ENCODE measurements at regions not wholly inside any gene's neighbourhood (a gene's known extent, or its start where the extent isn't known, plus 50 kb on each side); places are given as distances from the start of the nearest gene placed in this dataset.
A peak's percentile ranks its signal among the peaks of the same experiment; 100 is the strongest.

- no peak for TF ChIP-seq CTCF (IDR thresholded peaks at IDR 0.05)
These were observed 212.4 kb upstream of the USP25 start for GRCh38 chr21:15517394-15517793.

DNA sequence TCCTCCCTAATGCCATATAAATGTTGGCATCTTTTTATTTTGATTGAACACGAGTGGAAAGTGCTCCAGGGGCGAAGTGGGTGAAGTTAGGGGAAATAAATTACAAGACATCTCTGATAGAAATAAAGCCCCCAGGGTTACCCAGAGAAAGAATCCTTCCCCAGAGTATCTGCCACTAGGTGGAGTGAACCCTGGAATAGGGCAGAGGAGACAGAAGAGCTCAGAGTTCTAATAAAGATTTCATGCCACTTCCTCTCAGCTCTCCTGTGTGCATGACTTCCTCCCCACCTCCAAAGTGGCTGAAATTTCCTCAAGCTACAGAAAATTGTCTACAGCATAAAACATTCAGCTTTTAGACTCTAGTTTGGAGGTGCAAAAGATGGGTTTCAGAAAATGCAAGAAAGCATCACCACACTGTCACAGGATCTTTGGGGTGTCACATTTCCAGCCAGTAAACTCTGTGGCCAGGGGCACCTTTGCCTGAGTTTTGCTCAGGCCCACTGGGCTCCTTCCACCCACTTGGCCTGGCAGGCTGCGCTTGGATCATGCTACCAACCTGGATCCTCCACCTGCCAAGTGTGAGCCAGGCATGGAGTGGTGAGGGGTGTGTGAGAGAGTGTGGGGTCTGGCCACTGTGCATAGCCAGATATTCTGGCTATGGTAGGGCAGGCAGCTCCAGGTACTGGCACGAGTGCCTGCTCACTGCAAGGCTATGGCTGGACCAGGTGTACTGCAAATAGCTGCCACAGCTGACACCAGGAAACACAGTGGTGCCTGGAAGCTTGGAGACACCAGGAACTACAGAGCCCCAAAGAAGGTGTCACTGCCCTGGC, 208.8 kb upstream of the USP25 start:
- DNase-seq = no peak
- H3K4me3 Mint-ChIP-seq = no peak overlapping the region
- H3K27ac Mint-ChIP-seq = no peak overlapping the region
- H3K36me3 Mint-ChIP-seq (ENCODE audit: low read depth) = no peaks in the 10 kb centered on the region
- no peaks in the 10 kb centered on the region for H3K4me1 Mint-ChIP-seq
- H3K27me3 Mint-ChIP-seq (ENCODE audit: low read depth, poor library complexity) = peaks cover 2% of the 10 kb centered on the region
- peak; percentile 34 for TF ChIP-seq CTCF (IDR thresholded peaks at IDR 0.05)
- no peaks in the 10 kb centered on the region for H3K9me3 Mint-ChIP-seq

More at GRCh38 chr21:15517394-15517793, 212.4 kb upstream of the USP25 start:
- Mint-ChIP-seq H3K27me3 (ENCODE audit: low read depth, poor library complexity) (peaks cover 2% of the 10 kb centered on the region), H3K27ac (no peak overlapping the region), H3K9me3 (no peaks in the 10 kb centered on the region), H3K36me3 (ENCODE audit: low read depth) (no peaks in the 10 kb centered on the region), H3K4me1 (no peaks in the 10 kb centered on the region), H3K4me3 (no peak overlapping the region)
- DNase-seq = no peak

- Mint-ChIP-seq H3K27ac (no peak overlapping the region), H3K27me3 (ENCODE audit: low read depth, poor library complexity) (peaks cover 2% of the 10 kb centered on the region), H3K9me3 (no peaks in the 10 kb centered on the region), H3K36me3 (ENCODE audit: low read depth) (no peaks in the 10 kb centered on the region), H3K4me3 (no peak overlapping the region), H3K4me1 (no peaks in the 10 kb centered on the region)
- DNase-seq = no peak
- TF ChIP-seq CTCF (IDR thresholded peaks at IDR 0.05) = no peak
These were observed 208.2 kb upstream of the USP25 start for GRCh38 chr21:15521644-15522001.

DNA sequence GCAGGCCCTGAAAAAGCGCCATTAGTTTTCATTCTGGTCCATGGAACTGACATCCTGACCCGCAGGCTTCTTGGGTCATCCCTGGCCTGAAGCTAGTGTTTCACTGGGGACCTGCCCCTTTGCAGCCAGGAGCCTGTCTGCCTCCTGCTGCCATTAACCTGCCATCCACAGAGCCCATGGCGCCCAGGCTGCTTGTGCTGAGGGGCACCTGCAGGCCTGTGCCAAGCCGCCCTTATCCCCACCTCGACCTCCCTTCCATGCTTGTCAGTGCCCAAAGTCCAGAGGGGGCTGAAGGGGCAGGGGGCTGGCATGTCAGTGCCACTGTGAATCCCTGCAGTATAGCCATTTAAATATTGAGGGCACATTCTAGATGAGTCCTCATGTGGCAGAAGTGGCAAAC, 207.6 kb upstream of the USP25 start:
- Mint-ChIP-seq H3K27me3 (ENCODE audit: low read depth, poor library complexity) (peaks cover 2% of the 10 kb centered on the region), H3K9me3 (no peaks in the 10 kb centered on the region), H3K27ac (no peak overlapping the region), H3K4me1 (no peaks in the 10 kb centered on the region), H3K36me3 (ENCODE audit: low read depth) (no peaks in the 10 kb centered on the region), H3K4me3 (no peak overlapping the region)
- DNase-seq = no peak
- TF ChIP-seq CTCF (IDR thresholded peaks at IDR 0.05) = no peak

DNA sequence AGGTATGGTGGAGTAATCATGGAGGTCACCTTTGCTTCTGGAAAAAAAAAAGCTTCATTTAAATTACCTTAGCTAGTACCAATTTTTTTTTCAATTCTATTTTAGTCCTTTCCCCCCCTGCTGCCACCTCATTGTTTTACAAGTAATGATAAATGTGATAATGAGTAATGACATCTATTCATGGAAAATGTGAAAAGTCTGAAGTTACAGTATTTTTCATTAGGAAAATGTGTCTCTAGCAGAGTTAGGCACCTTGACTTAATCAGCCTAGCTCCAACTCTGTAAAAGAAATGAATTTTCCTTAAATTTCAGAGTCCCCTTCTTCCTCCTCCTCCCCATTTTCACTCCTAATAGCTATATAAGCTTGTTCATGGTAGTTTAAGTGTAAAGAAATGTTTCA, 204.9 kb upstream of the USP25 start:
- TF ChIP-seq CTCF (IDR thresholded peaks at IDR 0.05) = no peak
- Mint-ChIP-seq H3K27ac (no peak overlapping the region), H3K36me3 (ENCODE audit: low read depth) (no peaks in the 10 kb centered on the region), H3K4me3 (no peak overlapping the region), H3K27me3 (ENCODE audit: low read depth, poor library complexity) (no peaks in the 10 kb centered on the region), H3K9me3 (no peaks in the 10 kb centered on the region), H3K4me1 (no peaks in the 10 kb centered on the region)
- no peak for DNase-seq

GRCh38 chr21:15526798-15527197, 203.0 kb upstream of the USP25 start:
- no peak overlapping the region for H3K27ac Mint-ChIP-seq
- H3K4me1 Mint-ChIP-seq = no peaks in the 10 kb centered on the region
- peaks cover 3% of the 10 kb centered on the region for H3K27me3 Mint-ChIP-seq (ENCODE audit: low read depth, poor library complexity)
- H3K36me3 Mint-ChIP-seq (ENCODE audit: low read depth) = no peaks in the 10 kb centered on the region
- no peak for DNase-seq
- H3K9me3 Mint-ChIP-seq = peaks cover 3% of the 10 kb centered on the region
- TF ChIP-seq CTCF (IDR thresholded peaks at IDR 0.05) = no peak
- no peak overlapping the region for H3K4me3 Mint-ChIP-seq

Measured in nephron progenitor cell (in vitro differentiated cells).